ENCODE measurements at regions not wholly inside any gene's neighbourhood (a gene's known extent, or its start where the extent isn't known, plus 50 kb on each side); places are given as distances from the start of the nearest gene placed in this dataset.

- BruUV-seq (replicated peaks) = no TSS peak
- DNase-seq (ENCODE audit: low read depth, low spot score) (no peak), FAIRE-seq (no peak)
- intact Hi-C loops (cut with micrococcal nuclease) = no loop called here
- Histone ChIP-seq H3K9me1 (replicated peaks; ENCODE audit: control insufficient read depth, extremely low read depth, insufficient read depth, low read length) (no peaks in the 10 kb centered on the region), H2AFZ (ENCODE audit: low read depth, low read length) (no peak overlapping the region), H3K9ac (replicated peaks; ENCODE audit: extremely low read depth, insufficient read depth, low read length) (no peak overlapping the region), H4K20me1 (replicated peaks; ENCODE audit: control insufficient read depth, extremely low read depth, insufficient read depth, low read length) (no peaks in the 10 kb centered on the region), H3K4me2 (ENCODE audit: insufficient read depth, low read length) (no peak overlapping the region), H3K4me1 (ENCODE audit: control insufficient read depth, extremely low read depth, insufficient read depth, low read length) (no peaks in the 10 kb centered on the region), H3K27me3 (ENCODE audit: control insufficient read depth in 2 of 2, insufficient read depth in 2 of 2, low read length in 2 of 2) (no peaks in the 10 kb centered on the region), H3K9me3 (replicated peaks; ENCODE audit: control insufficient read depth, insufficient read depth, low read length) (no peaks in the 10 kb centered on the region), H3K4me3 (replicated peaks in 1 of 3; ENCODE audit: insufficient read depth in 1 of 3, low read depth in 1 of 3, low read length in 3 of 3) (no peak overlapping the region), H3K79me2 (ENCODE audit: control insufficient read depth, insufficient read depth, low read length) (no peaks in the 10 kb centered on the region), H3K36me3 (ENCODE audit: control insufficient read depth in 2 of 2, extremely low read depth in 1 of 2, insufficient read depth in 2 of 2, low read length in 2 of 2) (no peaks in the 10 kb centered on the region), H3K27ac (ENCODE audit: insufficient read depth, low read depth, low read length) (no peak overlapping the region)
- dilution Hi-C loops (cut with MboI; ENCODE audit: extremely low pct_ligation_motif_present, low sequenced_read_pairs) = no loop called here
- POLR2A ChIA-PET = no interaction called here
- no peak for TF ChIP-seq POLR2AphosphoS5 (IDR thresholded peaks at IDR 0.05; ENCODE audit: insufficient read depth, low read depth, low read length)
- TF ChIP-seq, protein P1, sequence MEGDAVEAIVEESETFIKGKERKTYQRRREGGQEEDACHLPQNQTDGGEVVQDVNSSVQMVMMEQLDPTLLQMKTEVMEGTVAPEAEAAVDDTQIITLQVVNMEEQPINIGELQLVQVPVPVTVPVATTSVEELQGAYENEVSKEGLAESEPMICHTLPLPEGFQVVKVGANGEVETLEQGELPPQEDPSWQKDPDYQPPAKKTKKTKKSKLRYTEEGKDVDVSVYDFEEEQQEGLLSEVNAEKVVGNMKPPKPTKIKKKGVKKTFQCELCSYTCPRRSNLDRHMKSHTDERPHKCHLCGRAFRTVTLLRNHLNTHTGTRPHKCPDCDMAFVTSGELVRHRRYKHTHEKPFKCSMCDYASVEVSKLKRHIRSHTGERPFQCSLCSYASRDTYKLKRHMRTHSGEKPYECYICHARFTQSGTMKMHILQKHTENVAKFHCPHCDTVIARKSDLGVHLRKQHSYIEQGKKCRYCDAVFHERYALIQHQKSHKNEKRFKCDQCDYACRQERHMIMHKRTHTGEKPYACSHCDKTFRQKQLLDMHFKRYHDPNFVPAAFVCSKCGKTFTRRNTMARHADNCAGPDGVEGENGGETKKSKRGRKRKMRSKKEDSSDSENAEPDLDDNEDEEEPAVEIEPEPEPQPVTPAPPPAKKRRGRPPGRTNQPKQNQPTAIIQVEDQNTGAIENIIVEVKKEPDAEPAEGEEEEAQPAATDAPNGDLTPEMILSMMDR (IDR thresholded peaks at IDR 0.05; ENCODE audit: extremely low read depth in 1 of 2, insufficient read depth in 1 of 2, low read depth in 1 of 2, low read length in 2 of 2) = no peak
- no peak for TF ChIP-seq FOS (IDR thresholded peaks at IDR 0.05; ENCODE audit: borderline replicate concordance, insufficient read depth, low read length)
- TF ChIP-seq JUN (IDR thresholded peaks at IDR 0.05; ENCODE audit: borderline replicate concordance, insufficient read depth, insufficient read length, low read depth) = no peak
- no peak for TF ChIP-seq GATA2 (IDR thresholded peaks at IDR 0.05; ENCODE audit: insufficient read depth, insufficient read length, low read depth, low read length)
- TF ChIP-seq MAX (IDR thresholded peaks at IDR 0.05; ENCODE audit: insufficient read depth, insufficient read length) = no peak
- no peak for TF ChIP-seq EZH2 (IDR thresholded peaks at IDR 0.05; ENCODE audit: borderline replicate concordance, low read depth, low read length, severe bottlenecking)
- no peak for TF ChIP-seq POLR2A (IDR thresholded peaks at IDR 0.05; ENCODE audit: low read depth, low read length)
- no peak for TF ChIP-seq MYC (IDR thresholded peaks at IDR 0.05; ENCODE audit: low read depth, low read length)
- CTCF ChIA-PET = no interaction called here
These were observed 284.1 kb upstream of the EPHA5 start for GRCh38 chr4:65954416-65954815.

Data from endothelial cell of umbilical vein (primary cell).